H9 (cell line): ENCODE measurements at regions not wholly inside any gene's neighbourhood (a gene's known extent, or its start where the extent isn't known, plus 50 kb on each side); places are given as distances from the start of the nearest gene placed in this dataset.

Experiments used
- DNase-seq: peaks from one replicate; pipeline ENCODE4 v3.0.0-alpha.2; 2017
- H2AFZ ChIP-seq: one replicate; pipeline ENCODE4 v1.6.1; 2013; ENCODE audit warnings: mild to moderate bottlenecking, low read length, control low read depth, moderate library complexity
- H2AK5ac ChIP-seq: 2 replicates; pipeline ENCODE4 v1.6.1; 2013; ENCODE audit warnings: low read length, control low read depth, mixed read lengths; ENCODE audit not compliant: insufficient read length
- H2BK120ac ChIP-seq: one replicate; pipeline ENCODE4 v1.6.1; 2013; ENCODE audit warnings: low read depth, mild to moderate bottlenecking, low read length, control low read depth, inconsistent platforms; ENCODE audit not compliant: poor library complexity, severe bottlenecking
- H2BK12ac ChIP-seq: 2 replicates; pipeline ENCODE4 v1.6.1; 2013; ENCODE audit warnings: low read length, control low read depth, mixed read lengths, low read depth; ENCODE audit not compliant: insufficient read length
- H2BK15ac ChIP-seq: 2 replicates; pipeline ENCODE4 v1.6.1; 2013; ENCODE audit warnings: low read depth, low read length, control low read depth
- H2BK20ac ChIP-seq: one replicate; pipeline ENCODE4 v1.6.1; 2013; ENCODE audit warnings: low read depth, mild to moderate bottlenecking, low read length, control low read depth, inconsistent platforms; ENCODE audit not compliant: poor library complexity, severe bottlenecking
- H2BK5ac ChIP-seq: 2 replicates; pipeline ENCODE4 v1.6.1; 2013; ENCODE audit warnings: low read length, control low read depth, mixed read lengths; ENCODE audit not compliant: insufficient read length
- H3K14ac ChIP-seq: 2 replicates; pipeline ENCODE4 v1.6.1; 2013; ENCODE audit warnings: low read length, control low read depth; ENCODE audit not compliant: insufficient read depth
- H3K18ac ChIP-seq: 2 replicates; pipeline ENCODE4 v1.6.1; 2013; ENCODE audit warnings: low read depth, mild to moderate bottlenecking, mixed read lengths, low read length, control low read depth; ENCODE audit not compliant: insufficient read length
- H3K23ac ChIP-seq: 2 replicates; pipeline ENCODE4 v1.6.1; 2013; ENCODE audit warnings: low read length, control low read depth, mixed read lengths, low read depth; ENCODE audit not compliant: insufficient read length
- H3K23me2 ChIP-seq: 2 replicates; pipeline ENCODE4 v1.6.1; 2013; ENCODE audit warnings: low read depth, mild to moderate bottlenecking, mixed read lengths, low read length, control low read depth; ENCODE audit not compliant: insufficient read length, poor library complexity, severe bottlenecking
- H3K27ac ChIP-seq: 2 replicates; pipeline ENCODE4 v1.5.1; 2013; ENCODE audit warnings: low read length, control low read depth, mixed read lengths, low read depth; ENCODE audit not compliant: insufficient read length
- H3K27me3 ChIP-seq: 2 replicates; pipeline ENCODE4 v1.6.1; 2013; ENCODE audit warnings: low read length, control low read depth, inconsistent platforms; ENCODE audit not compliant: insufficient read depth
- H3K4ac ChIP-seq: 2 replicates; pipeline ENCODE4 v1.6.1; 2013; ENCODE audit warnings: low read depth, mild to moderate bottlenecking, control low read depth, inconsistent platforms, low read length, moderate library complexity
- H3K4me1 ChIP-seq: 2 replicates; pipeline ENCODE4 v1.6.1; 2013; ENCODE audit warnings: low read length, control low read depth, inconsistent platforms; ENCODE audit not compliant: insufficient read depth
- H3K4me2 ChIP-seq: 2 replicates; pipeline ENCODE4 v1.6.1; 2013; ENCODE audit warnings: low read length, control low read depth, mixed read lengths; ENCODE audit not compliant: insufficient read length, insufficient read depth
- H3K56ac ChIP-seq: 2 replicates; pipeline ENCODE4 v1.6.1; 2013; ENCODE audit warnings: low read depth, mild to moderate bottlenecking, mixed read lengths, low read length, control low read depth; ENCODE audit not compliant: insufficient read length
- H3K79me1 ChIP-seq: 2 replicates; pipeline ENCODE4 v1.6.1; 2013; ENCODE audit warnings: low read depth, mild to moderate bottlenecking, moderate library complexity, low read length, control low read depth, inconsistent platforms; ENCODE audit not compliant: insufficient read depth, poor library complexity, severe bottlenecking
- H3K79me2 ChIP-seq: 2 replicates; pipeline ENCODE4 v1.6.1; 2013; ENCODE audit warnings: low read length, control low read depth, inconsistent platforms; ENCODE audit not compliant: insufficient read depth
- H3K9ac ChIP-seq: 2 replicates; pipeline ENCODE4 v1.6.1; 2013; ENCODE audit warnings: low read length, control low read depth, mixed read lengths; ENCODE audit not compliant: insufficient read length; ENCODE audit errors: extremely low read depth
- H3K9me3 ChIP-seq: one replicate; pipeline ENCODE4 v1.6.1; 2013; ENCODE audit warnings: low read depth, low read length, inconsistent platforms; ENCODE audit not compliant: control insufficient read depth
- H3T11ph ChIP-seq: one replicate; pipeline ENCODE4 v1.6.1; 2013; ENCODE audit warnings: mild to moderate bottlenecking, low read length, control low read depth, inconsistent platforms
- H4K20me1 ChIP-seq: one replicate; pipeline ENCODE4 v1.6.1; 2013; ENCODE audit not compliant: control insufficient read depth, insufficient read length, insufficient read depth
- H4K5ac ChIP-seq: 2 replicates; pipeline ENCODE4 v1.6.1; 2013; ENCODE audit warnings: low read depth, mild to moderate bottlenecking, mixed read lengths, low read length, control low read depth; ENCODE audit not compliant: insufficient read length
- H4K8ac ChIP-seq: replicated peaks from 2 replicates; pipeline ENCODE4 v1.6.1; 2013; ENCODE audit warnings: low read length, control low read depth, mixed read lengths, low read depth; ENCODE audit not compliant: insufficient read length
- H4K91ac ChIP-seq: 2 replicates; pipeline ENCODE4 v1.6.1; 2013; ENCODE audit warnings: low read depth, mild to moderate bottlenecking, moderate library complexity, mixed read lengths, low read length, control low read depth; ENCODE audit not compliant: insufficient read length
- H3K27ac Mint-ChIP-seq, 3 experiments: 2 replicates in 2 of 3; 3 replicates in 1 of 3; pipeline ENCODE4 v1.8.0; 2020 to 2021; ENCODE audit warnings: mixed read lengths in 3 of 3, mild to moderate bottlenecking in 1 of 3, moderate library complexity in 1 of 3
- H3K27me3 Mint-ChIP-seq: 2 replicates; pipeline ENCODE4 v1.8.0; 2021; ENCODE audit warnings: low read depth, mild to moderate bottlenecking, moderate library complexity, mixed read lengths
- H3K36me3 Mint-ChIP-seq, 3 experiments: 2 replicates in 2 of 3; 3 replicates in 1 of 3; pipeline ENCODE4 v1.8.0; 2020 to 2021; ENCODE audit warnings: low read depth in 3 of 3, mixed read lengths in 3 of 3; ENCODE audit not compliant: insufficient read depth in 1 of 3
- H3K4me1 Mint-ChIP-seq, 2 experiments: 2 replicates each; pipeline ENCODE4 v1.8.0; 2020; ENCODE audit warnings: mixed read lengths in 2 of 2
- H3K4me3 Mint-ChIP-seq, 2 experiments: 2 replicates in 1 of 2; 3 replicates in 1 of 2; pipeline ENCODE4 v1.8.0; 2020 to 2021; ENCODE audit warnings: mild to moderate bottlenecking in 2 of 2, mixed read lengths in 2 of 2, moderate library complexity in 1 of 2
- H3K9me3 Mint-ChIP-seq, 2 experiments: 2 replicates in 1 of 2; 3 replicates in 1 of 2; pipeline ENCODE4 v1.8.0; 2020; ENCODE audit warnings: mild to moderate bottlenecking in 2 of 2, mixed read lengths in 2 of 2, moderate library complexity in 1 of 2
- WGBS: extraction: QIAGEN DNeasy Blood & Tissue Kit; methylation state at CpG from one replicate; pipeline ENCODE4 v1.1.7; 2013; ENCODE audit warnings: missing lambda C conversion rate, low lambda C conversion rate, mixed read lengths; ENCODE audit not compliant: insufficient read length; ENCODE audit errors: extremely low coverage; 5-methylcytosine and 5-hydroxymethylcytosine counted together
- TF ChIP-seq, protein P1 (sequence below): fragments of 200-600 bp; sonication (generic); conservative IDR thresholded peaks from 3 replicates; pipeline ENCODE4 v1.8.0; 2021; ENCODE audit warnings: antibody characterized with exemption, mild to moderate bottlenecking

DNA sequence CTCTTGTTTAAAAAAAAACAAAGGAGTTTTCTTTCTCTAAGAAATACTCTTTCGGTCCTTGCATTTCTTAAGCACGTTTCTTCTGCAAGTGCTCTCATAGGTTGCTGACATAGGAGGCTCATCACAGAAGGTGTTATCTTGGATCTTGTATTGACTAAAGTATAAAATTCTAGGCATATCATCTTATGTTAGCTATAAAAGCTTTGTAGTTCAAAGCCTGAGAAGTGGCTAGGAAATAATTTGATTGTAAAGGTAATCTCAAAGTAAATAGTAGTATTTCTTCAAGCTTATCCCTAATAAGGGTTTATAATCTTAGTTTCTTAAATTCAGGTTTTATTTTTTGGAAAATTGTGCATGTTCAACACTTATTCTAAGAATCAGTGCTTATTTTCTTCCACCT lies 778.9 kb downstream of the TMTC2 start:
- H3K4ac ChIP-seq, result no peak overlapping the region
- no peak overlapping the region for H4K91ac ChIP-seq
- no peaks in the 10 kb centered on the region for H3K27me3 ChIP-seq
- no peak overlapping the region for H2BK20ac ChIP-seq
- no peaks in the 10 kb centered on the region for H4K20me1 ChIP-seq
- H2BK15ac ChIP-seq, result no peak overlapping the region
- H3K4me3 Mint-ChIP-seq, result no peak overlapping the region
- no peak overlapping the region for H3K27ac Mint-ChIP-seq
- H2BK5ac ChIP-seq, result no peak overlapping the region
- no peaks in the 10 kb centered on the region for H3K79me2 ChIP-seq
- no peak overlapping the region for H3T11ph ChIP-seq
- no CpG with 5 or more reads among the region's 2 CpGs for WGBS
- no peak overlapping the region for H2AFZ ChIP-seq
- peaks cover 12 to 14% of the 10 kb centered on the region in 2 experiments for H3K4me1 Mint-ChIP-seq
- H3K18ac ChIP-seq, result no peak overlapping the region
- no peak overlapping the region for H2AK5ac ChIP-seq
- no peaks in the 10 kb centered on the region for H3K36me3 Mint-ChIP-seq
- no peak overlapping the region for H4K5ac ChIP-seq
- DNase-seq, result no peak
- H2BK120ac ChIP-seq, result no peak overlapping the region
- TF ChIP-seq, protein P1, sequence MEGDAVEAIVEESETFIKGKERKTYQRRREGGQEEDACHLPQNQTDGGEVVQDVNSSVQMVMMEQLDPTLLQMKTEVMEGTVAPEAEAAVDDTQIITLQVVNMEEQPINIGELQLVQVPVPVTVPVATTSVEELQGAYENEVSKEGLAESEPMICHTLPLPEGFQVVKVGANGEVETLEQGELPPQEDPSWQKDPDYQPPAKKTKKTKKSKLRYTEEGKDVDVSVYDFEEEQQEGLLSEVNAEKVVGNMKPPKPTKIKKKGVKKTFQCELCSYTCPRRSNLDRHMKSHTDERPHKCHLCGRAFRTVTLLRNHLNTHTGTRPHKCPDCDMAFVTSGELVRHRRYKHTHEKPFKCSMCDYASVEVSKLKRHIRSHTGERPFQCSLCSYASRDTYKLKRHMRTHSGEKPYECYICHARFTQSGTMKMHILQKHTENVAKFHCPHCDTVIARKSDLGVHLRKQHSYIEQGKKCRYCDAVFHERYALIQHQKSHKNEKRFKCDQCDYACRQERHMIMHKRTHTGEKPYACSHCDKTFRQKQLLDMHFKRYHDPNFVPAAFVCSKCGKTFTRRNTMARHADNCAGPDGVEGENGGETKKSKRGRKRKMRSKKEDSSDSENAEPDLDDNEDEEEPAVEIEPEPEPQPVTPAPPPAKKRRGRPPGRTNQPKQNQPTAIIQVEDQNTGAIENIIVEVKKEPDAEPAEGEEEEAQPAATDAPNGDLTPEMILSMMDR, result no peak
- no peak overlapping the region for H3K14ac ChIP-seq
- no peak overlapping the region for H3K4me2 ChIP-seq
- H3K9me3 Mint-ChIP-seq, result no peaks in the 10 kb centered on the region
- H2BK12ac ChIP-seq, result no peak overlapping the region
- H4K8ac ChIP-seq, result no peak overlapping the region
- no peaks in the 10 kb centered on the region for H3K79me1 ChIP-seq
- H3K4me1 ChIP-seq, result no peaks in the 10 kb centered on the region; the same call in 1 of the 2 replicates
- no peak overlapping the region for H3K56ac ChIP-seq
- H3K23me2 ChIP-seq, result no peaks in the 10 kb centered on the region
- H3K27me3 Mint-ChIP-seq, result no peaks in the 10 kb centered on the region
- no peaks in the 10 kb centered on the region for H3K9me3 ChIP-seq
- H3K9ac ChIP-seq, result no peak overlapping the region
- no peak overlapping the region for H3K27ac ChIP-seq
- H3K23ac ChIP-seq, result no peak overlapping the region
